OCI-LY1 (cell line): ENCODE measurements at regions not wholly inside any gene's neighbourhood (a gene's known extent, or its start where the extent isn't known, plus 50 kb on each side); places are given as distances from the start of the nearest gene placed in this dataset.

Experiments used
- CTCF ChIP-seq: fragments of 200-600 bp; sonication (generic), shearing (Covaris generic); IDR thresholded peaks from 2 replicates; pipeline ENCODE4 v1.5.1; 2017; ENCODE audit warnings: mild to moderate bottlenecking, antibody characterized with exemption, low read length, moderate library complexity, mixed read lengths
- EZH2 ChIP-seq: fragments of 200-600 bp; sonication (generic), shearing (Covaris generic); IDR thresholded peaks from 2 replicates; pipeline ENCODE4 v1.8.0; 2017; ENCODE audit warnings: borderline replicate concordance, mixed run types, mild to moderate bottlenecking, antibody characterized with exemption, low read length, moderate library complexity, mixed read lengths

GRCh38 chr4:152165146-152165545 is 370.7 kb downstream of the FBXW7 start:
- TF ChIP-seq CTCF (no peak), EZH2 (no peak)
